HG02981 (cell line): ENCODE measurements at regions not wholly inside any gene's neighbourhood (a gene's known extent, or its start where the extent isn't known, plus 50 kb on each side); places are given as distances from the start of the nearest gene placed in this dataset.

Experiments used
- ATAC-seq: cut with Tn5 transposase; IDR thresholded peaks from one replicate; pipeline ENCODE4 v1.9.1; 2021; ENCODE audit warnings: mild to moderate bottlenecking, moderate library complexity; ENCODE audit not compliant: unreplicated experiment

DNA sequence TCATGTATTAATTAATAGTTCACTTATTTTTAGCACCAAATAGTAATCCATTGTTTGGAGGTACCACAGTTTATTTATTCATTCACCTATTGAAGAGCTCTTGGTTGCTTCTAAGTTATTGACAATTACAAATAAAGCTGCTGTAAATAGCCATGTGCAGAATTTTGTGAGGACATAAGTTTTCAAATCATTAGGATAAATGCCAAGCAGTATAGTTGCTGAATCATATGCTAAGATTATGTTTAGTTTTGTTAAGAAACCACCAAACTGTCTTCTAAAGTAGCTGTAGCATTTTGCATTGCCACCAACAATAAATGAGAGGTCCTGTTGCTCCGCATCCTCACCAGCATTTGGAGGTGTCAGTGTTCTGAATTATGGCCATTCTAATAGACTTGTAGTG, 2126.8 kb downstream of the PCDH9 start:
- no peak for ATAC-seq

- ATAC-seq: no peak
These were observed 2134.7 kb downstream of the PCDH9 start for GRCh38 chr13:65095161-65096082.

DNA sequence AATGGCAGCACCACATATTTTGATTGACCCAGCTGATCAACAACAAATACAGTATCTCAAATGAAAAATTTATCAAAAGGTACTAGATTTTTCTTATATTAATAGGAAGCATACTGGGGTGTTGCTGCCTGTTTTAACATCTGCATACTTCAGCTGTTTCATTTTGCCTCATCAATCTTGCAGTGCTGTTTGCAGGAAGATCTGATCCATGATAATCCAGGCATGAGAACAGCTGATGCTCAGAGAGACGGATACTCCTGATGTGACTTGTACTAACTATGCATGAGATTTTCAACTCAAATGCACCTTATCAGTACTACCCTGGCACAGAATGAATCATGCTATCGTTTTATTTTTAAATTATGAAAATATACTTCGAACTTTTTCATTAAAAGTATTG, 2136.8 kb downstream of the PCDH9 start:
- no peak for ATAC-seq

DNA sequence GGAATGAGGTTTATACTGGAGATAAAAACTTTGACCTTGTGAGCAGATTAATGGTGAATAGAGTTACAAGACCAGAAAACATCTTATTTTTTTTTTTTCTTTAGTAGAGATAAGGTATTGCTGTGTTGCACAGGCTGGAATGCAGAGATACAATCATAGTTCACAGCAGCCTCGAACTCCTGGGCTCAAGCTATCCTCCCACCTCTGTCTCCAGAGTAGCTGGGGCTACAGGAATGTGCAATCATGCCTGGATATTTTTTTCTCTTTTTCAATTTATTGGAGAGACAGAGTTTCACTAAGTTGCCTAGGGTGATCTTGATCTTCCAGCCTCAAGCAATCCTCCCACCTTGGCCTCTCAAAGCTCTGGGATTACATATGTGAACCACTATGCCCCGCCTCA, 2139.1 kb downstream of the PCDH9 start:
- ATAC-seq: no peak

DNA sequence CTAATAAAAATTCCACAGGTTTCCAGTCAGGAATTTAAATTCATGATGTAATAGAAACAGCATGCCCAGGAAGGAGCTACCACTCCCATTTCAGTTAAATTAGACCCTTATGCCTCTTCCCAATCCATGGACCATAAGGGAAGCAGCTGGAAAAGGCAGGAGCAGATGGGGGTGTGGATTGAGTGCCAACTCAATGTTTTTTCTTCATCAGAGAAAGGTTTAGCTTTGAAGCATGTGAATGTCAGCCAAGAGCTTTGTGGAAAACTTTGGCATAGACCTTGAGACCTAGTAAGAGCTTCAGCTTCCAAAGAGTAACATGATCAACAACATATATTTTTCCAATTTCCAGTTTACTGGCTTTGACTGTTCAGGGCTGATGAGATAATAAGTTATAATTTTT, 2139.9 kb downstream of the PCDH9 start:
- ATAC-seq: no peak

GRCh38 chr13:65088906-65089305, 2141.2 kb downstream of the PCDH9 start:
- no peak for ATAC-seq

DNA sequence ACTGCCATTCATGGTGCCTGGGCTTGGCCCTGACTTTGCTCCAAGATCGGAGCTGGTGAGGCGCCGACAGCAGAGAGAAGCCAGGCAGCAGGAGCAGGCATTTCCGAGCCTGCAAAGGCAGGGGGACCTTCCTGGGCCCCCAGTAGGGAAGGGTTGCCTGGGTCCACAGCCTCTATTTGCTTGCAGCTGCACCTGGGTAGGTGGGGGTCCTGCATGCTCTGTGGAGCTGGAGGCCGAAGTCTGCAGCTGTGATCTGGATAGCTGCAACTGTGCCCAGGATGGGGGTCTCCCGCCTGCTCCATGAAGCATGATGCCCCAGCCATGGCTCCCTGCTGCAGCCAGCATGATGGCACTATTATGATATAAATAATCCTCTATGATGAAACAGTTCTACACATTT, 2144.2 kb downstream of the PCDH9 start:
- no peak for ATAC-seq

DNA sequence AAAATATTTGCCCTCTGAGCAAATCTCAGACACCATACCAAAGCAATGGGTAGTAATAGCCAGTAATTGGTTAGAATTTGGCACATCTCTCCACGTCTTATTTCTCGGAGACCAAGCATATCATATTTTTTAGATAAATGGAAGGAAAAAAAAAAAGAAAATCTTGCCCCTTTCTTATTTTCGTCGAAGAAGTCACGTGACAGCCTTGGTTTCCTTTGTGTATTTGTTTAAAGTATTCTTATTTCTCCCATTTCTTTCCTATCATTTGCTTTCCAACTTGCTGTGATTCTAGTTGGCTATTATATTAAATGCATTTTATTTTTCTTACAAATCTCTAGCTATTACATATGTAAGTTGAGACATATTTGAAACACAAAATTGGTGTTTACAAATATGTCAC, 2155.9 kb downstream of the PCDH9 start:
- ATAC-seq: no peak

- no peak for ATAC-seq
These were observed 2165.2 kb downstream of the PCDH9 start for GRCh38 chr13:65064967-65065366.

GRCh38 chr13:65063753-65064152, 2166.4 kb downstream of the PCDH9 start:
- no peak for ATAC-seq

DNA sequence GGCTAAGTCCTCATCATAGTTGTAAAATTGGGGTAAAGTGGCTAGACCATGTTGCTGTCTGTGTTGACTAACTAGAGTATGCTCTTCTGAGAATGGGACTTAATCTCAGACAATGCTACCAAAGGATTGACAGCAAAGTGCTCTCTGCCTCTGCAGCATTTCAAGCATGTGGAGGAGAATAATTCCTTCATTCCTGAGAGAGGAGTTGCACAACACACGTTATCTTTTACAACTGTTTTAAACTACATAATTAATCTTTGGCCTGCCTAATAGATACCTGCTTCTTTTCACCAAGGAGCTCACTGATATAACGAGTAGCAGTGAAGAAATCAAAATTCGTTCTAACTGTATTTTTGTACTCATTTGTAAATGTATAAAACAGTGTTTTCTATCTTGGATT, 2172.2 kb downstream of the PCDH9 start:
- no peak for ATAC-seq

DNA sequence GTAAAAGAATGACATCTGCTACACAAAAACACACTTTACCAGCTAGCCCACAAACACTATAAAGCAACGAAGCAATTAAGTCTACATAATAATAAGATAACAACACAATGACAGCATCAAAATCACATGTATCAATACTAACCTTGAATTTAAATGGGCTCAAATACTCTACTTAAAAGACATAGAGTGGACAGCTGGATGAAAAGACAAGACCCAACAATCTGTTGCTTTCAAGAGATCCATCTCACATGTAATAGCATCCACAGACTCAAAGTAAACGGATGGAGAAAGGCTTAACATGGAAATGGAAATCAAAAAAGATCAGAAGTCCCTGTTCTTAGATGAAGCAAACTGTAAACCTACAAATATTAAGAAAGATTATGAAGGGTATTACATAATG, 2175.9 kb downstream of the PCDH9 start:
- ATAC-seq: no peak

GRCh38 chr13:65036999-65037398, 2193.1 kb downstream of the PCDH9 start:
- ATAC-seq: no peak

DNA sequence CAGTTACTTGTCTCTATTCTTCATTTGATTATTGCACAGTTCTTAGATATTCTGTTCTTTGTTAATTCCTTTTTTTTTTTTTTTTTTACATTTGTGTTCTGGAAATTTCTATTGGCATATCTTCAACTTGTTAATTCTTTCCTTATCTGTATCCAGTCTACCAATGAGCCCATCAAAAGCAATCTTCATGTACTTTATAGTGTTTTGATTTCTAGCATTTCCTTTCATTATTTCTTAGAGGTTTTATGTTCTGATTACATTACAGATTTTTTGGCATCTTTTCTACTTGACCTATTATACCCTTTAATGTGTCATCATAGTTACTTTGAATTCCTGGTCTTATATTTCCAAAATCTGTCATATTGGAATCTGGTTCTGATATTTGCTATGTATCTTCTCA, 2194.8 kb downstream of the PCDH9 start:
- ATAC-seq: no peak

DNA sequence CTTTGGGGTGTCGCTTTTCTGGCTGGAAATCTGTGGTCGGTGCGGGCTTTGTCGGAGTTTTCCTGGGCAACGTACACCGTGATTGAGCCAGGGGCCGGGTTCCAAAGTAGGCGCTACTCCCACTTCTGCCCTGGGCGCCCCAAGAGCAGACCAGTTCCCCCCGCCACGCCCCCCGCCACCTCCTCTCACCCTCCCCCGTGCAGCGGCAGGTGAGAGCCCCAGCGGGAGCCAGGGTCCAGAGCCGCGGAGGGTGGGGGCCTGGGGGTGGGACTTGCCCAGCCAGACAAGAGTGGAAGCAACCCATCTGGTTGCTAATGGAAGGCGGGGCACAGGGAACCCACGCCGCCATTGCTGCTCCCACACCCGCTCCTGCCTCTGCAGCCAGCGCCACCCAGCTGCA, 2195.9 kb downstream of the PCDH9 start:
- no peak for ATAC-seq

DNA sequence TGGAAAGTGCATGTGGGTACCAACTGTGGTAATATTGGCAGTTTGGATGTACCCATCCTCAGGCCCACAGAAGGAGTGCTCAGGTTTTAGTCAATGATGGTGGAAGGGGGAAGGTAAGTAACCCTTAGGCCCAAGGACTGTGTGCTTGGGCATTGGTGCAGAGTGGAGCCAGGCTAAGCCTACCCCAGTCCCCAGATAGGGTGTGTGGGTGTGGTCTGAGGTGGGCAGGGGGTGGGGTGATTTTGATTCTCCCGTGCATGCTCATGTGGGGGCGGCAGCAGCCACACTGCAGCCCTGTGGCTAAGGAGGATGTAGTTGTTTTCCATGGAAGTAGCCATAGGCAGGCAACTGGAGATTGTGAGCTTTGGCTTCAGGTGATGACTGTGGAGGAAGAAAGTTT, 2197.3 kb downstream of the PCDH9 start:
- no peak for ATAC-seq

- ATAC-seq: no peak
These were observed 2202.0 kb downstream of the PCDH9 start for GRCh38 chr13:65028101-65028500.

GRCh38 chr13:65026505-65026904, 2203.6 kb downstream of the PCDH9 start:
- ATAC-seq: no peak

DNA sequence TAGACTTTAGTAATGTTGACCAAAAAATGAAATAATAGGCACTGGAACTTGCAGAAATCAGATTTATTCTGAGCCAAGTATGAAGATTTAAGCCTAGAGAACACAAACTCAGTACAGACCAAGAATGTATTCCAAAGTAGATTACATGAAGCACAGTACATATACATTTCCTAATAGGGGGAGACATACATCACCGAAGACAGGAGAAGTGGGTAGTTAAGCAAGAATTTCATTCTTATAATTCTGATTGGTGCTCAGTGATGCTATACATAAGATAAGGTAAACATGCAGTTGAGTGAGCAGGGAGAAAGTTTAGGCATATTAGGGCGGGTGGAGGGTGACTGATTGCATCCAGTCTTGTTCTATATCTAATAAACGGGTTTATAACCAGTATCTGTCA, 2218.8 kb downstream of the PCDH9 start:
- ATAC-seq: no peak

- no peak for ATAC-seq
These were observed 2232.7 kb downstream of the PCDH9 start for GRCh38 chr13:64997438-64997837.

DNA sequence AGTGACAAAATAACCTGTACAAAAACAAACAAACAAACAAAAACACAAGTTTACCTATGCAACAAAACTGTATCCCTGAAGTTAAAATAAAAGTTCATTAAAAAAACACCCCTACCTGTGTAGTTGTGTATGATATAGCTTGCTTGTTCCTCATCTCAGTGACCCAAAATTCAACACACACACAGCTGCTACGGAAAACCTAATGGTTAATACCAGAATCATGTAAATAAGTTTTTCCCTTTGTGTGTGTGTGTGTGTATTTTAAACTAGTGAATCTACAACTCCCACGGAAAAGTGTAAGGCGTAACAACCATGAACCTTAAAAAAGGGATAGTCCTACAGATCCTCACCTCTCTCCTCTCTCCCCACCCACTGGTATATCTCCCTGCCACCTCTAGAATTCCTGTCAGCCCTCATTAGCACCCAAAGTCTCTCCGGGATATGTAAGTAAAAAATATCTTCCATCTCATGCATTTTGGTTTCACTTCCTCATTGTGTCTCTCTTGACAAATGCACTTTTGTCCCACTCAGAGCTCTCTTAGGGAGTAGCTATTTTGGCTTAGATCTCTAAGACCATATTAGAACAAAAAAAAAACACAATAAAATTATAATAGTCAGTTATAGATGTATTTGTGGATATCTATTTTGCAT, 2236.5 kb downstream of the PCDH9 start:
- peak; percentile 53 for ATAC-seq

- ATAC-seq: no peak
These were observed 2237.8 kb downstream of the PCDH9 start for GRCh38 chr13:64992314-64992713.
